ENCODE measurements at regions not wholly inside any gene's neighbourhood (a gene's known extent, or its start where the extent isn't known, plus 50 kb on each side); places are given as distances from the start of the nearest gene placed in this dataset.

DNA sequence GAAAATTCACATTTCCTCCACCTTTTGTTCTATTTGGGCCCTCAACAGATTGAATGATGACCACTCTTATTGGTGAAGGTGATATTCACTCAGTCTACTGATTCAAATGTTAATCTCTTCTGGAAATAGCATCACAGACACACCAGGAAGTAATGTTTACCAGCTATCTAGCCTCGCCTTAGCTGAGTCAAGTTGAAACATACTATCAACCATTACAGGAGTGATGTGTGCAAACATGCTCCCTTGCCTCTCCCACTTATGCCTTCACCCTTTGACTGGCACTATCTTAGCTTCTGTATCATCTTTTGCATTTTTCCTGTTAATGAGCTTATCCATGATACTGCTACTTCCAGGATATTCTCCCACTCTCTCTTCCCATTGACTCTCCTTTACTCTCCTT, 191.9 kb downstream of the CENPW start:
- peak in 1 of 2 donors; percentile 21 for ATAC-seq (replicated peaks in 1 of 2)
- Mint-ChIP-seq H3K9me3 (no peaks in the 10 kb centered on the region), H3K4me1 (ENCODE audit: low read depth) (no peaks in the 10 kb centered on the region)

DNA sequence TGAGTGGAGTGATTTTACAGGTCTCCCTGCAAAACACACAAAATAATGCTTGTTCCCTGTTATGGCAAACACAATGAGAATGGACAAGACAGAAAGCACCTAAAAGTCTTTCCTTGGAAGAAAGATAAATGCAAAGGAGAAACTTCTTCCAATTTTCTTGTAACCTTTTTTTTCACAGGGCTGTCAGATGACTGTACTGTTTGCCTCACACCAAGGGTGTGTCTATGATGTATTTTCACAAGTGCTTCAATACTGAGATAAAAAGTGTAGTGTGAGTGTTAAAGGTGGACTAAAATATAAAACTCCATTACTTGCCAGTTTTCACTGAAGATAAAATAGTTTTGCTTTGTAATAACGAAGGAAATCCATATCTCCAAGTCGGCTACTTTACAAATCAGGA, 194.5 kb downstream of the CENPW start:
- H3K4me3 Mint-ChIP-seq = no peak overlapping the region
- H3K4me1 Mint-ChIP-seq (ENCODE audit: low read depth) = no peaks in the 10 kb centered on the region
- no peaks in the 10 kb centered on the region for H3K36me3 Mint-ChIP-seq (ENCODE audit: insufficient read depth in 2 of 2)
- no peak overlapping the region for H3K27ac Mint-ChIP-seq
- ATAC-seq (replicated peaks in 1 of 2) = no peak
- H3K27me3 Mint-ChIP-seq (ENCODE audit: low read depth) = no peaks in the 10 kb centered on the region
- no peaks in the 10 kb centered on the region for H3K9me3 Mint-ChIP-seq
- DNase-seq = no peak

More for the DNA sequence above, 191.9 kb downstream of the CENPW start:
- no peaks in the 10 kb centered on the region for H3K36me3 Mint-ChIP-seq (ENCODE audit: insufficient read depth in 2 of 2)
- H3K27me3 Mint-ChIP-seq (ENCODE audit: low read depth) = no peaks in the 10 kb centered on the region
- no peak overlapping the region for H3K27ac Mint-ChIP-seq
- no peak for DNase-seq
- H3K4me3 Mint-ChIP-seq = no peak overlapping the region

DNA sequence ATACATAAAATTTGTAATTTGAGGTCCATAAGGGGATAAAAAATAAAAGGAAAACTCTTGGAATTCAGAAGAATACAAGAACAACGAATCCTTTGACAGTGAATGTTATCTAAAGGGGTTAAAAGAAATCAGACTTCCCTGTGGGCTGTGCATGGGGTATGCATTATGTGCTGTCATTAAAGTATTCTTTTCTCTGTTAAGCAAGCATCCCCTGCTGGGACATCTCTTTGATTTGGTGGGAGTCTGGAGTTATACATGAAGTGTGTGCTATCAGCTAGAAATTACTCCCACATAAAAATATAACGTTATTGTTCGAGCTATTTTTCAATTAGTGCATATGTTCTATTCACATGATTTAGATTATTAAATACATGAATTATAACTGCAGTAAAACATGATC, 195.2 kb downstream of the CENPW start:
- Mint-ChIP-seq H3K4me3 (no peak overlapping the region), H3K36me3 (ENCODE audit: insufficient read depth in 2 of 2) (no peaks in the 10 kb centered on the region), H3K4me1 (ENCODE audit: low read depth) (no peaks in the 10 kb centered on the region), H3K9me3 (no peaks in the 10 kb centered on the region), H3K27me3 (ENCODE audit: low read depth) (no peaks in the 10 kb centered on the region), H3K27ac (no peak overlapping the region)
- ATAC-seq (replicated peaks in 1 of 2) = no peak
- no peak for DNase-seq

GRCh38 chr6:126535595-126535994, 195.7 kb downstream of the CENPW start:
- H3K36me3 Mint-ChIP-seq (ENCODE audit: insufficient read depth in 2 of 2) = no peaks in the 10 kb centered on the region
- no peaks in the 10 kb centered on the region for H3K9me3 Mint-ChIP-seq
- DNase-seq (no peak), ATAC-seq (replicated peaks in 1 of 2) (no peak)
- H3K27ac Mint-ChIP-seq = no peak overlapping the region
- no peaks in the 10 kb centered on the region for H3K27me3 Mint-ChIP-seq (ENCODE audit: low read depth)
- H3K4me1 Mint-ChIP-seq (ENCODE audit: low read depth) = no peaks in the 10 kb centered on the region
- H3K4me3 Mint-ChIP-seq = no peak overlapping the region

GRCh38 chr6:126537061-126537816, 197.3 kb downstream of the CENPW start:
- Mint-ChIP-seq H3K4me1 (ENCODE audit: low read depth) (no peaks in the 10 kb centered on the region), H3K36me3 (ENCODE audit: insufficient read depth in 2 of 2) (no peaks in the 10 kb centered on the region), H3K9me3 (peaks cover 0 to 2% of the 10 kb centered on the region in 2 donors), H3K27ac (no peak overlapping the region), H3K27me3 (ENCODE audit: low read depth) (no peaks in the 10 kb centered on the region), H3K4me3 (no peak overlapping the region)
- no peak for ATAC-seq (replicated peaks in 1 of 2)
- DNase-seq = no peak

DNA sequence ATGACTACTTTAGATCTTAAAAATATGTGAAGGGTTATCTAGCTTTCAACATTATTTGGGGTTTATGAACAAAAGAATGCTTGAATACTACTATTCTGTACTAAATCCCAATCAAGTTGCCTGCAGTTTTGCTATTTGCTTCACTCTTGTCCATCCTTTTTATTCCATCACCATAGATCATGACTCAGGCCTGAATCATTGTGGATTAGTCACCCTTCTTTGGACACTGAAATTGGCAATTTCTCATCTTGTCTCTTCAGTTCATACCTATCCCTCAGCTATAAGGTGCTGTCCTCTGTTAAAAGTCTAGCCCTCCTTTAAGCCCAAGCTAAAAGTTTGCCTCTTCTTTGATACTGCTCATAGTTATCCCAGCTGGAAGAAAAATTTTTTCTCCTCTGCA, 199.1 kb downstream of the CENPW start:
- H3K27me3 Mint-ChIP-seq (ENCODE audit: low read depth) = no peaks in the 10 kb centered on the region
- H3K4me3 Mint-ChIP-seq = no peak overlapping the region
- H3K9me3 Mint-ChIP-seq = peaks cover 0 to 2% of the 10 kb centered on the region in 2 donors
- no peak overlapping the region for H3K27ac Mint-ChIP-seq
- DNase-seq (no peak), ATAC-seq (replicated peaks in 1 of 2) (no peak)
- no peaks in the 10 kb centered on the region for H3K36me3 Mint-ChIP-seq (ENCODE audit: insufficient read depth in 2 of 2)
- no peaks in the 10 kb centered on the region for H3K4me1 Mint-ChIP-seq (ENCODE audit: low read depth)

DNA sequence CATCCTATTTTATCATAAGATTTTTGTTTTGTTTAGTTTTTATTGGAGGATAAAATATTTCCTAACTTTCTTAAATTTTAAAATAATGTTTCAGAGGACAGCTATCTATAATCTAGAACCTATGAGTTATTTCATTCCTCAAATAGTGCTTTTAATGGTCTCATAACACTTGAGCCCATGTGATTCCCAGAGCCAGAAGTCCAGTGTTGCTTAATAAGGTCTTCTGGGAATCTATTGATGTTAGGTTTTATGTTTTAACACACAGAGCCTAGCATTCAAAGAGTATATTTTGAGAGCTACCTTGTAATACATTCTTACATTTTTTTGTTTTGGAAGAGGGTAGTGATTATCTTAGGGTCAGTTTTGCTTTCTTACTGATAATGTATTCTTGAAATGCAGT, 200.2 kb downstream of the CENPW start:
- H3K9me3 Mint-ChIP-seq = peaks cover 0 to 2% of the 10 kb centered on the region in 2 donors
- no peaks in the 10 kb centered on the region for H3K4me1 Mint-ChIP-seq (ENCODE audit: low read depth)
- no peak overlapping the region for H3K4me3 Mint-ChIP-seq
- DNase-seq (no peak), ATAC-seq (replicated peaks in 1 of 2) (no peak)
- no peaks in the 10 kb centered on the region for H3K36me3 Mint-ChIP-seq (ENCODE audit: insufficient read depth in 2 of 2)
- no peak overlapping the region for H3K27ac Mint-ChIP-seq
- no peaks in the 10 kb centered on the region for H3K27me3 Mint-ChIP-seq (ENCODE audit: low read depth)

- H3K9me3 Mint-ChIP-seq = peaks cover 0 to 2% of the 10 kb centered on the region in 2 donors
- DNase-seq (no peak), ATAC-seq (replicated peaks in 1 of 2) (no peak)
- H3K27ac Mint-ChIP-seq = no peak overlapping the region
- H3K36me3 Mint-ChIP-seq (ENCODE audit: insufficient read depth in 2 of 2) = no peaks in the 10 kb centered on the region
- no peak overlapping the region for H3K4me3 Mint-ChIP-seq
- no peaks in the 10 kb centered on the region for H3K27me3 Mint-ChIP-seq (ENCODE audit: low read depth)
- no peaks in the 10 kb centered on the region for H3K4me1 Mint-ChIP-seq (ENCODE audit: low read depth)
These were observed 202.0 kb downstream of the CENPW start for GRCh38 chr6:126541806-126542491.

DNA sequence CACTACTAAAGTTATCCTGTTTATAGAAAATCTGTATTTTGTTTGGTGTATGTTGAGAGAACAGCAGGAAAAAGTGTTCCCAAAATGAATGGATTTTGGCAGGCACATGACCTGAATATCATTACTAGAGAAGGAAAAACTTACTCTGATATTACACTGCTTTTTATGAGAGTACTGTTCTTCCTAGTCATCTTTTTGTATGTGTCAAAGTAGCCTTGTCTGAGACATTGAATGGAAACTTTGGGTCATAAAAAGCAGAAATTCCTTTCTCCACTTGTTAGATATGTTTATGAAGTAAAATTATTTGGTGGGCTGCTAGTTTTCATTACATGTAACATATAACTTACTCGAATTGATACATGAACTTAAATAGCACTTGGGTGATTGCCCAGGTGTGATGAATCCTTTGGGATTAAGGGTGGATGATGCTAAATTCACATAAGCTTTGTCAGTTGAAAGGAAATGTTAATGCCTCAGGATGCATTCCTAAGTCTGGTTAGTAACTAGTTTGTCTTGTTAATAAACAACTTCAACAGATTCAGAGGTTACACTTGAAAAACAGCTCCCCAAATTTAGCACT, 206.7 kb downstream of the CENPW start:
- no peaks in the 10 kb centered on the region for H3K4me1 Mint-ChIP-seq (ENCODE audit: low read depth)
- H3K9me3 Mint-ChIP-seq = peaks cover 2% of the 10 kb centered on the region in 2 donors
- no peaks in the 10 kb centered on the region for H3K27me3 Mint-ChIP-seq (ENCODE audit: low read depth)
- no peak overlapping the region for H3K4me3 Mint-ChIP-seq
- ATAC-seq (replicated peaks in 1 of 2) = no peak
- no peaks in the 10 kb centered on the region for H3K36me3 Mint-ChIP-seq (ENCODE audit: insufficient read depth in 2 of 2)
- no peak for DNase-seq
- H3K27ac Mint-ChIP-seq = no peak overlapping the region

- H3K4me3 Mint-ChIP-seq = no peak overlapping the region
- no peaks in the 10 kb centered on the region for H3K4me1 Mint-ChIP-seq (ENCODE audit: low read depth)
- no peaks in the 10 kb centered on the region for H3K27me3 Mint-ChIP-seq (ENCODE audit: low read depth)
- no peak for ATAC-seq (replicated peaks in 1 of 2)
- no peak for DNase-seq
- H3K36me3 Mint-ChIP-seq (ENCODE audit: insufficient read depth in 2 of 2) = no peaks in the 10 kb centered on the region
- peaks cover 0 to 2% of the 10 kb centered on the region in 2 donors for H3K9me3 Mint-ChIP-seq
- no peak overlapping the region for H3K27ac Mint-ChIP-seq
These were observed 208.4 kb downstream of the CENPW start for GRCh38 chr6:126548300-126548699.

- no peaks in the 10 kb centered on the region for H3K4me1 Mint-ChIP-seq (ENCODE audit: low read depth)
- no peak overlapping the region for H3K4me3 Mint-ChIP-seq
- H3K27me3 Mint-ChIP-seq (ENCODE audit: low read depth) = no peaks in the 10 kb centered on the region
- no peak for ATAC-seq (replicated peaks in 1 of 2)
- H3K9me3 Mint-ChIP-seq = peaks cover 0 to 2% of the 10 kb centered on the region in 2 donors
- no peak overlapping the region for H3K27ac Mint-ChIP-seq
- DNase-seq = no peak
- H3K36me3 Mint-ChIP-seq (ENCODE audit: insufficient read depth in 2 of 2) = no peaks in the 10 kb centered on the region
These were observed 210.4 kb downstream of the CENPW start for GRCh38 chr6:126550323-126550722.

- no peaks in the 10 kb centered on the region for H3K27me3 Mint-ChIP-seq (ENCODE audit: low read depth)
- H3K4me3 Mint-ChIP-seq = no peak overlapping the region
- DNase-seq (no peak), ATAC-seq (replicated peaks in 1 of 2) (no peak)
- no peaks in the 10 kb centered on the region for H3K36me3 Mint-ChIP-seq (ENCODE audit: insufficient read depth in 2 of 2)
- H3K4me1 Mint-ChIP-seq (ENCODE audit: low read depth) = no peaks in the 10 kb centered on the region
- H3K9me3 Mint-ChIP-seq = peaks cover 0 to 2% of the 10 kb centered on the region in 2 donors
- no peak overlapping the region for H3K27ac Mint-ChIP-seq
These were observed 211.9 kb downstream of the CENPW start for GRCh38 chr6:126551832-126552231.

- Mint-ChIP-seq H3K4me3 (no peak overlapping the region), H3K27ac (no peak overlapping the region), H3K36me3 (ENCODE audit: insufficient read depth in 2 of 2) (no peaks in the 10 kb centered on the region), H3K9me3 (peaks cover 0 to 2% of the 10 kb centered on the region in 2 donors), H3K27me3 (ENCODE audit: low read depth) (no peaks in the 10 kb centered on the region), H3K4me1 (ENCODE audit: low read depth) (no peaks in the 10 kb centered on the region)
- ATAC-seq (replicated peaks in 1 of 2) (no peak), DNase-seq (no peak)
These were observed 213.9 kb downstream of the CENPW start for GRCh38 chr6:126553854-126554253.
